ENCODE measurements at regions not wholly inside any gene's neighbourhood (a gene's known extent, or its start where the extent isn't known, plus 50 kb on each side); places are given as distances from the start of the nearest gene placed in this dataset.

DNA sequence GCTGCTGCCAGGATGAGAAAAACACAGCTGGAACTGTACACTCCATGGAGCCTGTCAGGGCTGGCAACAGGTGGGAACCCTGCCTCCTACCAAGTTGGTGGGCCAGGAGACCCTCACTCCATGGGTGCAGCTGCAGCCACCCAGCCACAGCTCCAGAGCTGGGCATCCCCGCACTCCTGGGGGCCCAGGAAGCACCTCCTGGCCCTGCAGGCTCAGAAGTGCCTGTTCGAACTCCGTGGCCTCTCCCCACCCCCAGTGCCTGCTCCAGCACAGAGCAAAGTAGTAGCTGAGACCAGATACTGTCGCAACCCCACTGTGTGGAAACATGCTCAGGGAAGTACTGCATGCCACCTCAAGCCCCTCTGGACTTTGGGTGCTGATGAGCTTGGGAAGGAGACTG is 564.0 kb upstream of the ACO1 start:
- TF ChIP-seq, protein P1, sequence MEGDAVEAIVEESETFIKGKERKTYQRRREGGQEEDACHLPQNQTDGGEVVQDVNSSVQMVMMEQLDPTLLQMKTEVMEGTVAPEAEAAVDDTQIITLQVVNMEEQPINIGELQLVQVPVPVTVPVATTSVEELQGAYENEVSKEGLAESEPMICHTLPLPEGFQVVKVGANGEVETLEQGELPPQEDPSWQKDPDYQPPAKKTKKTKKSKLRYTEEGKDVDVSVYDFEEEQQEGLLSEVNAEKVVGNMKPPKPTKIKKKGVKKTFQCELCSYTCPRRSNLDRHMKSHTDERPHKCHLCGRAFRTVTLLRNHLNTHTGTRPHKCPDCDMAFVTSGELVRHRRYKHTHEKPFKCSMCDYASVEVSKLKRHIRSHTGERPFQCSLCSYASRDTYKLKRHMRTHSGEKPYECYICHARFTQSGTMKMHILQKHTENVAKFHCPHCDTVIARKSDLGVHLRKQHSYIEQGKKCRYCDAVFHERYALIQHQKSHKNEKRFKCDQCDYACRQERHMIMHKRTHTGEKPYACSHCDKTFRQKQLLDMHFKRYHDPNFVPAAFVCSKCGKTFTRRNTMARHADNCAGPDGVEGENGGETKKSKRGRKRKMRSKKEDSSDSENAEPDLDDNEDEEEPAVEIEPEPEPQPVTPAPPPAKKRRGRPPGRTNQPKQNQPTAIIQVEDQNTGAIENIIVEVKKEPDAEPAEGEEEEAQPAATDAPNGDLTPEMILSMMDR (IDR thresholded peaks at IDR 0.05) = no peak
- H3K36me3 ChIP-seq (ENCODE audit: control insufficient read depth, insufficient read depth, low read length) = no peaks in the 10 kb centered on the region
- H3K4me3 Mint-ChIP-seq = no peak overlapping the region
- no peak overlapping the region for H3K4me3 ChIP-seq (ENCODE audit: low read length)
- no peak overlapping the region for H3K27ac Mint-ChIP-seq
- H3K27me3 Mint-ChIP-seq (ENCODE audit: low read depth in 2 of 2) = no peaks in the 10 kb centered on the region
- H3K36me3 Mint-ChIP-seq = no peaks in the 10 kb centered on the region
- H3K27me3 ChIP-seq (ENCODE audit: control insufficient read depth, insufficient read depth, low read length) = no peaks in the 10 kb centered on the region
- ATAC-seq (no peak), DNase-seq (no peak)
- intact Hi-C loops (cut with micrococcal nuclease) = no loop called here
- 85% methylated on average over 4 of the region's 4 CpGs for WGBS (ENCODE audit: insufficient coverage)
- no peak overlapping the region for H3K27ac ChIP-seq (ENCODE audit: low read length)
- H3K4me1 ChIP-seq (ENCODE audit: control insufficient read depth, insufficient read depth, low read length) = no peaks in the 10 kb centered on the region
- no peaks in the 10 kb centered on the region for H3K9me3 ChIP-seq (ENCODE audit: control insufficient read depth, insufficient read depth, low read length)
- peaks cover 2 to 6% of the 10 kb centered on the region in 2 donors for H3K9me3 Mint-ChIP-seq
- no peaks in the 10 kb centered on the region for H3K4me1 Mint-ChIP-seq

DNA sequence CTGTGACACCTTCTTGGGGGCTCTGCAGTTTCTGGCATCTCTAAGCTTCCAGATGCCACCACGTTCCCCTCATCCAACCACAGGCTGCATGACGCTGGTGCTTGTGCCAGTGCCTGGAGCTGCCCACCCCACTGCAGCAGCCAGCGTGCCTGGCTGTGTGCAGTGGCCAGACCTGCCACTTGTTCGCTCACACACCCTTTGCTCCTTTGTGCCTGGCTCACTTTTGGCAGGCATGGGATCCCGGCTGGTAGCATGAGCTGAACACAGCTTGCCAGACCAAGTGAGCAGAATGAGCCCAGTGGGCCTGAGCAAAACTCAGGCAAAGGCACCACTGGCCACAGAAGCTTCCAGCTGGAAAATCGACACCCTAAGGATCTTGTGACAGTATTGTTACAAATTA is 562.9 kb upstream of the ACO1 start:
- ATAC-seq (no peak), DNase-seq (no peak)
- 82% methylated on average over 6 of the region's 6 CpGs for WGBS (ENCODE audit: insufficient coverage)
- H3K27ac Mint-ChIP-seq = no peak overlapping the region
- no peaks in the 10 kb centered on the region for H3K27me3 Mint-ChIP-seq (ENCODE audit: low read depth in 2 of 2)
- H3K9me3 ChIP-seq (ENCODE audit: control insufficient read depth, insufficient read depth, low read length) = no peaks in the 10 kb centered on the region
- H3K36me3 ChIP-seq (ENCODE audit: control insufficient read depth, insufficient read depth, low read length) = no peaks in the 10 kb centered on the region
- no peak overlapping the region for H3K4me3 ChIP-seq (ENCODE audit: low read length)
- H3K27me3 ChIP-seq (ENCODE audit: control insufficient read depth, insufficient read depth, low read length) = no peaks in the 10 kb centered on the region
- no peaks in the 10 kb centered on the region for H3K4me1 Mint-ChIP-seq
- H3K36me3 Mint-ChIP-seq = no peaks in the 10 kb centered on the region
- TF ChIP-seq, protein P1 (IDR thresholded peaks at IDR 0.05) = no peak
- H3K9me3 Mint-ChIP-seq = peaks cover 4 to 6% of the 10 kb centered on the region in 2 donors
- H3K4me1 ChIP-seq (ENCODE audit: control insufficient read depth, insufficient read depth, low read length) = no peaks in the 10 kb centered on the region
- H3K27ac ChIP-seq (ENCODE audit: low read length) = no peak overlapping the region
- H3K4me3 Mint-ChIP-seq = no peak overlapping the region
- intact Hi-C loops (cut with micrococcal nuclease) = no loop called here

DNA sequence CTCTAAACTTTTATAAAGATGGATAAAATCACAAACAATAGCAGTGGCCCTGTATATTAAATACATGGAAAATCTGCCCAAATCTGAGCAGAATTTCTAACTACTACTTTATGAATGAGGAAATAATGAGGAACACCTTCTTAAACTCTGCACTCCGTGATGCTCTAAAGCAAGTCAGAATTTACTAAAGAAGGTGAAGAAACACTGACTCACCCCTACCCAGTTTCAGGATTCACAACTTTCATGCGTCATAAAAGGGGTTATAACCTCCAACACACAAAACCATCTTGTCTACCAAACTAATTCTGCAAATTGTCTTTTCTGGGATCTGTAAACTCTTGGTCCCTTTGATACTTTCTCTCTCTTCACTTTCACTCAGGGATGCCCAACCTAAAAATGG is 561.1 kb upstream of the ACO1 start:
- Mint-ChIP-seq H3K27me3 (ENCODE audit: low read depth in 2 of 2) (no peaks in the 10 kb centered on the region), H3K27ac (no peak overlapping the region)
- H3K4me3 ChIP-seq (ENCODE audit: low read length) = no peak overlapping the region

DNA sequence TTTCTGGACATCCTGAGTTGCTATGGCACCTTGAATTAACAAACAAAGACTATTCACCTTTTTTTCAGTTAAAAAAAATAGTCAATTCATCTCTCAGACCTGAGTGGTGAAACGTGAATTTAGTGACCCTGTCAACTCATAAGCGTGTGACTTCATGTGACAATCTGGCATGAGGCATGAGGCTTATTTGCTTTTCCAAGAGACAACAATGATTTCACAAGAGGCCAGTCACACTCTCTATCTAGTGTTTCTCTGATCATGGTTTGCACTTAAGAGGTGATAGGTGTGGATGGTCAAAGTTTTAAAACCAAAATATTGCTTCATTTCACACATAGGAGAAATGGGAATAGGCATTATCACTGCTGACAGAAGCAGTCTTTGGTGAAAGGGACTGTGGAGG is 559.6 kb upstream of the ACO1 start:
- Histone ChIP-seq H3K27me3 (ENCODE audit: control insufficient read depth, insufficient read depth, low read length) (no peaks in the 10 kb centered on the region), H3K36me3 (ENCODE audit: control insufficient read depth, insufficient read depth, low read length) (no peaks in the 10 kb centered on the region), H3K9me3 (ENCODE audit: control insufficient read depth, insufficient read depth, low read length) (no peaks in the 10 kb centered on the region), H3K27ac (ENCODE audit: low read length) (no peak overlapping the region), H3K4me1 (ENCODE audit: control insufficient read depth, insufficient read depth, low read length) (no peaks in the 10 kb centered on the region), H3K4me3 (ENCODE audit: low read length) (no peak overlapping the region)
- TF ChIP-seq, protein P1 (IDR thresholded peaks at IDR 0.05) = no peak
- no peak overlapping the region for H3K4me3 Mint-ChIP-seq
- ATAC-seq (no peak), DNase-seq (no peak)
- peaks cover 6 to 8% of the 10 kb centered on the region in 2 donors for H3K9me3 Mint-ChIP-seq
- no peaks in the 10 kb centered on the region for H3K36me3 Mint-ChIP-seq
- 85% methylated on average over 2 of the region's 2 CpGs for WGBS (ENCODE audit: insufficient coverage)
- no peak overlapping the region for H3K27ac Mint-ChIP-seq
- no peaks in the 10 kb centered on the region for H3K27me3 Mint-ChIP-seq (ENCODE audit: low read depth in 2 of 2)
- no peaks in the 10 kb centered on the region for H3K4me1 Mint-ChIP-seq
- intact Hi-C loops (cut with micrococcal nuclease) = no loop called here

More for the DNA sequence above, 561.1 kb upstream of the ACO1 start:
- DNase-seq (no peak), ATAC-seq (no peak)
- no peaks in the 10 kb centered on the region for H3K4me1 ChIP-seq (ENCODE audit: control insufficient read depth, insufficient read depth, low read length)
- H3K4me3 Mint-ChIP-seq = no peak overlapping the region
- WGBS (ENCODE audit: insufficient coverage) = 90% methylated on average over 2 of the region's 2 CpGs
- TF ChIP-seq, protein P1 (IDR thresholded peaks at IDR 0.05) = no peak
- H3K9me3 Mint-ChIP-seq = peaks cover 6% of the 10 kb centered on the region in 2 donors
- no peaks in the 10 kb centered on the region for H3K4me1 Mint-ChIP-seq
- H3K36me3 Mint-ChIP-seq = no peaks in the 10 kb centered on the region
- H3K9me3 ChIP-seq (ENCODE audit: control insufficient read depth, insufficient read depth, low read length) = no peaks in the 10 kb centered on the region
- no peaks in the 10 kb centered on the region for H3K27me3 ChIP-seq (ENCODE audit: control insufficient read depth, insufficient read depth, low read length)
- intact Hi-C loops (cut with micrococcal nuclease) = no loop called here
- H3K36me3 ChIP-seq (ENCODE audit: control insufficient read depth, insufficient read depth, low read length) = no peaks in the 10 kb centered on the region
- H3K27ac ChIP-seq (ENCODE audit: low read length) = no peak overlapping the region
